GM04504 (cell line): ENCODE measurements at regions not wholly inside any gene's neighbourhood (a gene's known extent, or its start where the extent isn't known, plus 50 kb on each side); places are given as distances from the start of the nearest gene placed in this dataset.
"Not testable (repeated sequence)": the region's sequence is repeated elsewhere in the genome, so short reads cannot be mapped to it uniquely, and the experiment has no call there.

ENCODE experiments used
- DNase-seq: peaks from one replicate; pipeline ENCODE4 v3.0.0-alpha.2; 2012; ENCODE audit warnings: low read depth

DNA sequence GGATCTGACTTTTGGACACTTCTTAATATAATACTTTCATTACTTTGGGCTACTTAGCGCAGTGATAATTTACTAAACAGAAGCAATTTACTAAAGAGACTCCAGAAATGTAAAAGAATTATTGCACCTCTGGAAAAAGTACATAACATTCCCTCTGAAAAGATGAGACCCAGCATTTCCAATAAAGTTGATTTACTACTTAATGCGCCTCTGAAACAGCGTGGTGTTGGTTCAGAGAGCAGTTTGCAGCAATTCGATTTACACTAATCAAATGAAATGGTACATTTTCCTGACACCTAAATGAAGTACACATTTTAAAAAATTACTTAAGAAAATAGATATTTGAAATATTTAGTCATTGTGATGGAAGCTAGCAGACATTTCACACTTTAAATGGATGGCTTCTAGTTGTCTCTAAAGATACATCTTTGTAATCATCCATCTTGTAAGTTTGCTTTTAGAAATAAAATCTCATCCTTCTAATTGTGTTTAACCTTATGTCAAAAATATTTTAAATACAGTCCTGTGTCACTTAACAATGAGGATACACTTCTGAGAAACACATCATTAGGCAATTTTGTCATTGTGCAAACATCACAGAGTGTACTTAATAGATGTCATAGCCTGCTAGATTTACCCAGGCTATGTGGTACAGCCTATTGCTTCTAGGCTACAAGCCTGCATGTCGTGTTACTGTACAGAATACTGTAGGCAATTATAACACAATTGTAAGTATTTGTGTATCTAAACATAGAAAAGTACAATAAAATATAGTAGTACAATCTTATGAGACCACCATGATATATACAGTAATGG is 284.6 kb upstream of the UBE2E3 start:
- DNase-seq, result no peak

DNA sequence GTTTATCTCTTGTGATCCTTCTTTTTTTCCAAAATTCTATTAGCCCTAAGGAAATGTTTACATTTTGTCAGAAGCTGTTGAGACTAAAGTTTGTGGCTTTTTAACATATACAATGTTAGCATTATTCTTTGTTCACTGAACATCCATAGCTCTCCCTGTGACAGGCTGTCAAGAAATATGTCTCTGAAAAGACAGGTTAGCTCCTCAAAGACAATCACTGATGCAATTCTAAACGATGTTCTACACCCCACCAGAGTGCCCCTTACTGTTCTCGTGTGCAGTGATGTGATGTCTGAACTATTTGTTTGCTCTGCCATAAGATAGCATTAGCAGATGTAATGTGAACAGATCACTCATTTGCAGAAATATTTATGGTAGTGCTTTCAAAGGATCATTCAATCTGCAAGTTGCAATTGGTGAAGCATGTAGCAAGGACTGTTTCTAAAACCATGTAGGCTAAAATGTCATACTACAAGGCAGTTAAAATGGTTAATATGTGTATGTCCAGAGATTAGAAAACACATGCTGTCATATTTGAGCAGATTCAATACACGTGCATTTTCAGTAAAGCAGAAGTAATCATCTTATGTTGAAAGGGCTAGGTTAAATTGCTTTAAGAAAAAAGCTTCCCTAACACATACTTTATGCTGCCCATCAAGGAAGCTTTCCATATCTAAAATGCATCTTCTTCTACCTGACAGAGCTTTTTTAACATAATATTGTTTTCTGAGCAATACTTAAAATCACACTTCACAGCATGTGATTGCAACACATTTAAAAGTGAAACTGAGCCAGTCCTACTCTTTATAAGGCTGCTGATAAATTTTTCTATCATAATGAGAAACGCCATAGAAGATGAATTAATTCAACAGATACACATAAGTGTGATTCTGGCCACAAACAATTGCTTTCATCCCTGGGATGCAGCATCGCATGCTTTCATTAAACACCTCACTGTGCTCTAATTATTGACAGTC is 285.7 kb upstream of the UBE2E3 start:
- DNase-seq, result no peak

- no peak for DNase-seq
Measured at GRCh38 chr2:180692322-180692721, 288.1 kb upstream of the UBE2E3 start.

- not testable (repeated sequence) for DNase-seq
Measured at GRCh38 chr2:180691855-180692223, 288.6 kb upstream of the UBE2E3 start.

DNA sequence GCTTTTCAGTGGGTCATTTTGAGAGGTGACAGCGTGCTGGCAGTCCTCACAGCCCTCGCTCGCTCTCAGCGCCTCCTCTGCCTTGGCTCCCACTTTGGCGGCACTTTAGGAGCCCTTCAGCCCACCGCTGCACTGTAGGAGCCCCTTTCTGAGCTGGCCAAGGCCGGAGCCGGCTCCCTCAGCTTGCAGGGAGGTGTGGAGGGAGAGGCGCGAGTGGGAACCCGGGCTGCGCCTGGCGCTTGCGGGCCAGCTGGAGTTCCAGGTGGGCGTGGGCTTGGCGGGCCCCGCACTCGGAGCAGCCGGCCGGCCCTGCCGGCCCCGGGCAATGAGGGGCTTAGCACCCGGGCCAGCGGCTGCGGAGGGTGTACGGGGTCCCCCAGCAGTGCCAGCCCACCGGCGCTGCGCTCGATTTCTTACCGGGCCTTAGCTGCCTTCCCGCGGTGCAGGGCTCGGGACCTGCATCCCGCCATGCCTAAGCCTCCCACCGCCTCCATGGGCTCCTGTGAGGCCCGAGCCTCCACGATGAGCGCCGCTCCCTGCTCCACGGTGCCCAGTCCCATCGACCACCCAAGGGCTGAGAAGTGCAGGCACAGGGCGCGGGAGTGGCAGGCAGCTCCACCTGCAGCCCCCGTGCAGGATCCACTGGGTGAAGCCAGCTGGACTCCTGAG is 289.1 kb upstream of the UBE2E3 start:
- not testable (repeated sequence) for DNase-seq

- DNase-seq, result no peak
Measured at GRCh38 chr2:180690611-180691010, 289.8 kb upstream of the UBE2E3 start.

DNA sequence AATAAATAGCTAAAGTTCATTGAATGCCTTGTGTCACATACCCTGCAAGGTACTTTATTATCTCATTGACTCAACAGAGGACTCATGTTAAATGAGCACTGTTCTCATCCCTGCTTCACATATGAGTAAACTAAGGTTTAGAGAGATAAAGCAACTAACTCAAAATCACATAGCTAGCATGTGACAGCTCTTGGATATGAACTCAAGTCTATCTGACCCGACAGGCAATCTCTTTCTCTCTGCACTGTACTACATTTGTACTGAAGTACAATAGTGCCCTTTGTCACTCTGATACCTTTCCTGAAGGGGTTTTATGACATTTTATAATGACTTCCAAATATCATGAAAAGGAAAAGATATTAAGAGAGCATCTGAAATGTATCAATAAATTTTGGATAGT is 297.5 kb upstream of the UBE2E3 start:
- no peak for DNase-seq

- no peak for DNase-seq
Measured at GRCh38 chr2:180679693-180680092, 300.7 kb upstream of the UBE2E3 start.

DNA sequence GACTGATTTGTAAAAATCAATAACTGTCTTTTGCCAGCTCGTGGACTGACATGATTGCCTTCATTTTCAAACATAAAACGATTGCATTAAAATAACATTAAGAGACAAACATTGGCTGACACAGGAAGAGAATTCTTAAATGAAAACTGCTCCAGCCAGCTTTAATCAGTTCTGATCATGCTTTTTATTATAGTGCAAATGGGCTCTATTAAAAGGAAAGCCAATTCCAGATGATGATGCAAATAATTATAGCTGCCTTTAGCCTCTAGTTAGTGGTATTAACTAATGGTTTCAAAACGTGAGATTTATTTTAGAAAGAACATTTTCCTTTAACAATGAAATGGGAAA is 301.8 kb upstream of the UBE2E3 start:
- no peak for DNase-seq

GRCh38 chr2:180677930-180678624 is 302.3 kb upstream of the UBE2E3 start:
- DNase-seq, result no peak

DNA sequence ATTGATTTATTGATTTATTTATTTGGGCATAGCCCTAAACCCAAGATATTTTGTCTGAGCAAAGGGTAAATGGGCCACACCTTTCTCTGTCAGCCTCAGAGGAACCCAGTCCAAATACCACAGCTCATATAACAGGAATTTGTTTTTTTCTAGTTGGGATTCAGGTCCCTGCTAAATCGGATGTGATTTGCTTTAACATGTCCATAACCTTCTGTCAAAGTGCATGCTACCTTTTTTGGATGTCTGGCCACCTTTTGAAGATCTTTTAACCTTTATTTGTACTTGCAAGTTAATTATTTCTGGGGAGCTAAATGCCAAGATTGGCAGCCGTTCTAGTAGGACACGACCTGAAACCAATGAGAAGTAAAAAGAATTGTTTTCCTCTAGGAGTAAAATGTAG is 303.2 kb upstream of the UBE2E3 start:
- no peak for DNase-seq

GRCh38 chr2:180676520-180677025 is 303.8 kb upstream of the UBE2E3 start:
- DNase-seq, result no peak

- no peak for DNase-seq
Measured at GRCh38 chr2:180675170-180675569, 305.2 kb upstream of the UBE2E3 start.

DNA sequence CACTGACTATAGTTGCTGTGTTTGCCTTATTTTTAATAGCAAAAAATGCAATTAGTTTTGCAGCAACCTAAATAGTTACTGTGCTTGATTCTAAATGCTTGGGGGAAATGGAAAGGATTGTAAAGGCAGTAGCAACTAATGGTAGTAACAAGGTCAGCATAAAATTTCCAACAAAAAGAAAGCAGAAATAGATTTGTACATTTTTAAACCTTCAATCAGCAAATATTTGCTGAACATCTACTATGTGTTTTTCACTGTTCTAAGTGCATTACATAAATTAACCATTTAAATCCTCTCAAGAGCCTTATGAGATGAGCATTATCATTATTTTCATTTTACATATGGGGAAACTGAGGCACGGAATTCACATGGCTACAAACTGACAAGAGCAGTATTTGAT is 308.0 kb upstream of the UBE2E3 start:
- DNase-seq, result no peak

GRCh38 chr2:180670302-180671003 is 310.0 kb upstream of the UBE2E3 start:
- DNase-seq, result no peak

DNA sequence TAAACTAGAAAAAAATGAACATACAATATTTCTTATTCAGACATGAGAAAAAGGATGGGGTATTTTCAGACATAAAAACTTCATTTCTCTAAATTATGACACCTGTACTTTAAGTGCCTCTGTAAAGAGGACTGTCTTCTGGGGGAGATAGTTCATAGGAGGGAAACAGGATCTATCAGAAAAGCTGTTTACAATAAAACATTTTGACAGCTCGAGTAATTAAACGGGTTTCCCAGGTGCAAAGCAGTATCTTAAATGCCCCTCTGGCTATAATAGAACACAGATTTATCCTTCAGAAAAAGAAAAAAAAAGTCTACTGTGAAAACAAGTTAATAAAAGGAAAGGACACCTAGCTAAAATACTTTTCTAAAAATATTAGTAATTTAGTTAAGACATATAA is 311.4 kb upstream of the UBE2E3 start:
- DNase-seq, result no peak

GRCh38 chr2:180664507-180664906 is 315.9 kb upstream of the UBE2E3 start:
- DNase-seq, result no peak

GRCh38 chr2:180662941-180663471 is 317.4 kb upstream of the UBE2E3 start:
- no peak for DNase-seq

GRCh38 chr2:180662521-180662920 is 317.9 kb upstream of the UBE2E3 start:
- DNase-seq, result no peak

DNA sequence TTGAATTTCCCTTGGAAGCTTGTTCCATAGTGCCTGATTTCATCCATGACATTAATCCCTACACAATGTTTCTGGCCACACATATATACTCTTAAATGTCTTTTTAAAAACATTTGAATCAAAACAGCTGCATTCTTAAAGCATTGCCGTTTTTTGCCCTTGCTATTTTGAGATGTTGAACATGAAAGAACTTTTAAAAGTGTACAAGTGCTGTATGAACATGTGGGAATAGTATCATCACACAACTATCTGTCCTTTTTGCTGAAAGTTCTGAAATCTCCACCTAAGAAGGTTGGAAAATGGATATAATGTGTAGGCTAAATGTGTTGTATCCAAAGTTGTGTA is 318.7 kb upstream of the UBE2E3 start:
- DNase-seq, result no peak
